ENCODE measurements at regions not wholly inside any gene's neighbourhood (a gene's known extent, or its start where the extent isn't known, plus 50 kb on each side); places are given as distances from the start of the nearest gene placed in this dataset.

GRCh38 chr7:21020667-21021066, 234.0 kb upstream of the SP8 start:
- no peaks in the 10 kb centered on the region for H3K36me3 ChIP-seq (ENCODE audit: control insufficient read depth, insufficient read depth, low read length)
- TF ChIP-seq CTCF (IDR thresholded peaks at IDR 0.05; ENCODE audit: insufficient read depth, low read length, poor library complexity, severe bottlenecking), result no peak
- DNase-seq (ENCODE audit: low read depth), result no peak
- no peaks in the 10 kb centered on the region for H3K27me3 ChIP-seq (ENCODE audit: control insufficient read depth, insufficient read depth, low read length)
- H3K4me3 ChIP-seq (ENCODE audit: low read depth, low read length), result no peak overlapping the region

DNA sequence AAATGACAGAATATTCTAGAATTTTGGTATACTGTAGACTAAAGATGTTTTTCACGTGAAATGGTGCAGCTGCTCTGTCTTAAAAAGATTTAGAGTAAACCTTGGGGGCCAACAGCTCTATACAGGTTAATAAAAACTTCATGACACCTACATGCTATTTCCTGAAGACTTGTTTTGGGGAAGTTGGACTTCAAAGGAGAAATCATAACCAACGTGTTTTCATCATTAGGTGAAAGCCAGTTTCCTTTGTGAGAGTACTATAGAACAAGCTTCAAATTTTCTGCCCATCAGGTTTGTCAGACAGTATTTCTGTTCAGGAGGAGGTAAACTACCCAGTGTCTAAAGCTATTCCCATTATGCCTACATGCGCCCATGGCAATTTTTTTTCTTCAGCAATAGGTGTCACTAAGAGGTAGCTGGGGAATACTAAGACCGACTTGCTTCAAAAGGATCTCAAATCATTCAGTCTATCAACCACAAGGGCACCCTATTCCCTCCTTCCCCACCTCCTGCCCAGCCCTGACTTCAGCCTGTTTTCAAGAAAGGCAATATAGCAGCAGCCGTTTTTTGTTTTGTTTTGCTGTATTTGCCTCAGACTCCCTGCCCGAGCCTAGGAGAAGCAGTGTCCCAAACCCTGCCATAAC, 237.3 kb upstream of the SP8 start:
- no peaks in the 10 kb centered on the region for H3K27me3 ChIP-seq (ENCODE audit: control insufficient read depth, insufficient read depth, low read length)
- no peak for TF ChIP-seq CTCF (IDR thresholded peaks at IDR 0.05; ENCODE audit: insufficient read depth, low read length, poor library complexity, severe bottlenecking)
- no peak for DNase-seq (ENCODE audit: low read depth)
- H3K4me3 ChIP-seq (ENCODE audit: low read depth, low read length), result no peak overlapping the region
- H3K36me3 ChIP-seq (ENCODE audit: control insufficient read depth, insufficient read depth, low read length), result no peaks in the 10 kb centered on the region

- no peak for DNase-seq (ENCODE audit: low read depth)
- no peak overlapping the region for H3K4me3 ChIP-seq (ENCODE audit: low read depth, low read length)
- TF ChIP-seq CTCF (IDR thresholded peaks at IDR 0.05; ENCODE audit: insufficient read depth, low read length, poor library complexity, severe bottlenecking), result no peak
- no peaks in the 10 kb centered on the region for H3K27me3 ChIP-seq (ENCODE audit: control insufficient read depth, insufficient read depth, low read length)
- H3K36me3 ChIP-seq (ENCODE audit: control insufficient read depth, insufficient read depth, low read length), result no peaks in the 10 kb centered on the region
These were observed 237.8 kb upstream of the SP8 start for GRCh38 chr7:21024485-21024867.

GRCh38 chr7:21028186-21028585, 241.5 kb upstream of the SP8 start:
- peak; percentile 30 for TF ChIP-seq CTCF (IDR thresholded peaks at IDR 0.05; ENCODE audit: insufficient read depth, low read length, poor library complexity, severe bottlenecking)
- no peaks in the 10 kb centered on the region for H3K27me3 ChIP-seq (ENCODE audit: control insufficient read depth, insufficient read depth, low read length)
- H3K36me3 ChIP-seq (ENCODE audit: control insufficient read depth, insufficient read depth, low read length), result no peaks in the 10 kb centered on the region
- DNase-seq (ENCODE audit: low read depth), result peak; percentile 79
- no peak overlapping the region for H3K4me3 ChIP-seq (ENCODE audit: low read depth, low read length)

DNA sequence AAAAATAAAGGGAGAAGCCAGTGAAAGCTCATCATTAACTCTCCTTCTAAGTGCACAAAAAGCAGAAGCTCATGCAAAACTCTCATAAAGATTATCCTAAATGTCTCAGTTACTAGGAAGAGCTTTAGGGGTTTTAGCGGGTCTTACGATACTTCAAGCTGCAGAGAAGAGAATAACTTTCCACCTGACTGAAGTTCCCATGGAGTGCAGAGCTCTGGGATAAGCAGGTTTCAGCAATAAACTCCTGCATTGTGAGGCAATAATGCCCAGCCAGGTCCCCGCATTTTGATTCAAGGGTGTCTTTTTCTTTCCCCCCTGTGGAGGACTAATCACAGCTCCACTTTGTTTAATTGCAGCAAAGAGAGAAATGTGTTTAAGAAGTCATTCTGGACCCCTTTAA, 241.9 kb upstream of the SP8 start:
- no peak for TF ChIP-seq CTCF (IDR thresholded peaks at IDR 0.05; ENCODE audit: insufficient read depth, low read length, poor library complexity, severe bottlenecking)
- H3K36me3 ChIP-seq (ENCODE audit: control insufficient read depth, insufficient read depth, low read length), result no peaks in the 10 kb centered on the region
- H3K4me3 ChIP-seq (ENCODE audit: low read depth, low read length), result no peak overlapping the region
- peak; percentile 28 for DNase-seq (ENCODE audit: low read depth)
- no peaks in the 10 kb centered on the region for H3K27me3 ChIP-seq (ENCODE audit: control insufficient read depth, insufficient read depth, low read length)

- no peaks in the 10 kb centered on the region for H3K27me3 ChIP-seq (ENCODE audit: control insufficient read depth, insufficient read depth, low read length)
- DNase-seq (ENCODE audit: low read depth), result no peak
- no peaks in the 10 kb centered on the region for H3K36me3 ChIP-seq (ENCODE audit: control insufficient read depth, insufficient read depth, low read length)
- H3K4me3 ChIP-seq (ENCODE audit: low read depth, low read length), result no peak overlapping the region
- no peak for TF ChIP-seq CTCF (IDR thresholded peaks at IDR 0.05; ENCODE audit: insufficient read depth, low read length, poor library complexity, severe bottlenecking)
These were observed 242.3 kb upstream of the SP8 start for GRCh38 chr7:21029006-21029405.
